Stimulated activated effector memory CD8-positive, alpha-beta T cell treated with anti-CD3 and anti-CD28 coated beads, Interleukin-12 subunit alpha, Interleukin-12 subunit beta, amount 100 ng/mL, for 72 hours (primary cell): ENCODE measurements at regions not wholly inside any gene's neighbourhood (a gene's known extent, or its start where the extent isn't known, plus 50 kb on each side); places are given as distances from the start of the nearest gene placed in this dataset.
"Not testable (repeated sequence)": the region's sequence is repeated elsewhere in the genome, so short reads cannot be mapped to it uniquely, and the experiment has no call there.

Source experiments
- ATAC-seq: fragments of 150-1000 bp; cut with Tn5 transposase; 2 replicates; pipeline ENCODE4 v1.10.0; 2021
- DNase-seq, 2 donors: peaks; one replicate each; pipeline ENCODE4 v3.0.0; 2021 to 2022; ENCODE audit warnings: low spot score in 2 of 2
- H3K27ac Mint-ChIP-seq: one replicate; pipeline ENCODE4 v1.8.0; 2022; ENCODE audit warnings: mild to moderate bottlenecking, mixed read lengths
- H3K36me3 Mint-ChIP-seq: one replicate; pipeline ENCODE4 v1.8.0; 2022; ENCODE audit warnings: mild to moderate bottlenecking, mixed read lengths
- H3K4me1 Mint-ChIP-seq: one replicate; pipeline ENCODE4 v1.8.0; 2022; ENCODE audit warnings: mixed read lengths
- H3K4me3 Mint-ChIP-seq: one replicate; pipeline ENCODE4 v1.8.0; 2022; ENCODE audit warnings: mild to moderate bottlenecking, mixed read lengths
- H3K9me3 Mint-ChIP-seq: one replicate; pipeline ENCODE4 v1.8.0; 2022; ENCODE audit warnings: mixed read lengths

DNA sequence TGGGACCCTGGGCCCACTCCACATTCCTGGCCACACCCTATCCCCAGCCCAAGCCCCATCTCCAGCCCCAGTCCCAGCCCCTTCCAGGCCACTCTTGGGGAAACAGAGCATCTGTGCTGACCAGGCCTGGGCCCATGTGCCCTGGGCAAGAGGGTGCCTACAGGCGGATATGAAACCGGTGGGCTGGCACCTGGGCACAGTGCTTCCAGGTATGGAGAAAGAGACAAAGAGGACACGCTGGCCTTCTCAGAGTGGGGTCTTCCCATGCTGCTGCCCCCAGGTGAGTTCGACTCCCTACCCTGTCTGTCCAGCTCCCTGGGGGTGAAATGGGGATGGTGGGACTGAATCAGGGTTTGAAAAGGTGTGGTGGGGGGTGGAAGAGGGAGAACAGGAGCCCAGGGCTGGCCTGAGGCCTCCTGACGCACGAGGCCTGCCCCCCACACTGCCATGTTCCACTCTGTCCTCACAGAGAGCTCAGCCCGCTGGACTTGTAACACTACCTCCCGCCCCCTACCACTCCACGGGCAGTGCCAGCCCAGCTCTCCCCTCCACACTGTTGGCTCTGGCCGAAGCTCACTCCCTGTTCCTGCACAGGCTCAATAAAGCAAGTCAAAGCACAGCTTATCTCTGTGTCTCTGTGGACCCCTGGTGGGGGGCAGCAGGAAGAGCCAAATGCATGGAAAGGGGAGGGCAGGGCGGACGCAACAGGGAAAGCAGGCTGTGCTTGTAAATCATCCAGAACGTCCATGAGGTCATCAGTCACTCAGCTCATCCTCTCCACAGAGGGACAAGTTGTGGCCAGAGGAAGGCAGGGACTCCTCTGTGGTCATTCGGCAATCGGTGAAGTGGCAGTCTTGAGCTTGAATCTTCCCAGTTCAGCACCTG lies 71.1 kb upstream of the TMEM97 start:
- H3K4me1 Mint-ChIP-seq, result peaks cover 10% of the 10 kb centered on the region
- H3K4me3 Mint-ChIP-seq, result no peak overlapping the region

DNA sequence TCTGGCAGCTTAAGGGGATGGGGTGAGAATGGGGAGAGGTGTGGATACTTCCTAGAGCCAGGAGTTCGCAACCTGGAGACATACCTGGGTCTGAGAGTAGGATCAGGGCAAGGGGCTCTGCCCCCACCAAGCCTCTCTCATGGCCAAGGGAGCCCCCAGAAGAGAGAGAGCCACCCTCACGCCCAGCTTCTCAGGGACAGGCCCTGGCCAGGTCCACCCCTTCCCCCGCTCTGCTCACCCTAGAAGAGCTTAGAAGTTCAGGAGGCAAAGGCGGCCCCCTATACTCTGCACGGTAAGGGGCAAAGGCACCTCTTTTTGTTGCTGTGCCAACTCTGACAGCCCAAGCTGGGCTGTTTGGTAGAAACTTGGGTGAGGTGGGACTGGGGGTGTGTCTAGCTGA lies 69.3 kb upstream of the TMEM97 start:
- H3K36me3 Mint-ChIP-seq, result peaks cover 11% of the 10 kb centered on the region
- ATAC-seq, result no peak
- H3K9me3 Mint-ChIP-seq, result no peaks in the 10 kb centered on the region
- H3K27ac Mint-ChIP-seq, result no peak overlapping the region
- no peak overlapping the region for H3K4me3 Mint-ChIP-seq
- peaks cover 10% of the 10 kb centered on the region for H3K4me1 Mint-ChIP-seq
- DNase-seq, result no peak

More for the DNA sequence above, 71.1 kb upstream of the TMEM97 start:
- ATAC-seq (no peak), DNase-seq (no peak)
- H3K36me3 Mint-ChIP-seq, result peaks cover 11% of the 10 kb centered on the region
- no peaks in the 10 kb centered on the region for H3K9me3 Mint-ChIP-seq
- H3K27ac Mint-ChIP-seq, result no peak overlapping the region

DNA sequence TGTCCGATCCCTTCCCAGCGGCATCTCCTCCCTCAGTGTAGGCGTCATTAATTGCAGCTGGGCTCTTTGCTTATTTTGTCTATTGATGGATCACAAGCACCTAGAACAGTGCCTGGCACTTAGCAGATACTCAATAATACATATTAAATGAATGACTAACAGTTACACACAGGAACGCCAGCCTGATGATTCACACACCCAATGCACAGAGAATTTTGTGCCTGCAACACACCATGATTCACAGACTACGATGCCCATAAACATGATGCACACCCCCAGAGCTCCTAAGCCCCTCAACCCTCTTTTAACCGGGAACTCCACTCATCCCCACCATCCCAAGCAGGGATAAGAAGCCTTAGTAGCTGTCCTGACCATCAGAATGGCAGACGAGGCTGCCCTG lies 66.6 kb upstream of the TMEM97 start:
- ATAC-seq, result no peak
- peaks cover 11% of the 10 kb centered on the region for H3K36me3 Mint-ChIP-seq
- H3K9me3 Mint-ChIP-seq, result no peaks in the 10 kb centered on the region
- peak overlapping the region; percentile 79 for H3K4me3 Mint-ChIP-seq
- no peak for DNase-seq
- peaks cover 10% of the 10 kb centered on the region for H3K4me1 Mint-ChIP-seq
- no peak overlapping the region for H3K27ac Mint-ChIP-seq

- Mint-ChIP-seq H3K9me3 (no peaks in the 10 kb centered on the region), H3K27ac (no peak overlapping the region), H3K4me1 (peaks cover 10% of the 10 kb centered on the region), H3K4me3 (no peak overlapping the region), H3K36me3 (peaks cover 11% of the 10 kb centered on the region)
- no peak for DNase-seq
- no peak for ATAC-seq
Observed at GRCh38 chr17:28253663-28254062, 65.3 kb upstream of the TMEM97 start.

DNA sequence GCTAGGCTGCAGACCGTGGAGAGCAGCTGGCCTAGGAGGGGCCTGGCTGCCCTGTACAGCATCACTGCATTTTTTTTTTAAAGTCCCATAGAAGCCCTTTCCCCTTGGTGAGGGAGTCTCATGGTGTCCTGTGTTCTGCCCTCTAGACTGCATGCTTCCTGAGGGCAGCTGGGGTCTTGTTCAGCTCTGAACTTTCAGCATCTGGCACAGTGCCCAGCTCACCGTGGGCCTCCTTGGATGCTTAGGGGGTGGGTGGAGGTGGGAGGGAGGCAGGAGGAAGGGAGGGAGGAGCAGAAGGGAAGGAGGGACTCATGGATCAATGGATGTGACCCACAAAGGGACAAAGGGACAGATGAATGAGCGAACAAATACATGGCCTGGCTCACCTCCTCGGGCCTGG lies 63.4 kb upstream of the TMEM97 start:
- Mint-ChIP-seq H3K36me3 (peaks cover 11% of the 10 kb centered on the region), H3K27ac (no peak overlapping the region), H3K4me1 (peaks cover 10% of the 10 kb centered on the region), H3K4me3 (no peak overlapping the region), H3K9me3 (no peaks in the 10 kb centered on the region)
- no peak for ATAC-seq
- DNase-seq, result no peak

DNA sequence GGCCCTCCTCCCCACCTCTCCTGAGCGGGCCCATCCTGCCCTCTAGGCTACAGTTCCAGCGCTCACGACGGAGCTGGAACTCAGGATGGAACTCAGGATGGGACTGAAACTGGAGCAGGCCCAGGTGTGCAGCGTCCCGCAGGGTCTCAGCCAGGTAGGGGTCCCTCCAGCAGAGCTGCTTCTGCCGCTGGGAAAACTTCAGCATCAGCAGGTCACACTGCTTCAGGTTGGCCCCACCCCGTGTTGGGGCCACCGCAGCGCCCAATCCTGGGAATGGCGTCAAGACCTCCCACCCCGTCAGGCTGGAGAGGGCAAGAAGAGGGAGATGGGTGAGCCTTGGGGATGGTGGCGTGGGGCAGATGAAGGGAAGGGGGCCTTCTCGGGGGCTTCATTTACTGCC lies 62.6 kb upstream of the TMEM97 start:
- no peak overlapping the region for H3K27ac Mint-ChIP-seq
- peaks cover 9% of the 10 kb centered on the region for H3K36me3 Mint-ChIP-seq
- H3K4me1 Mint-ChIP-seq, result peaks cover 9% of the 10 kb centered on the region
- no peak overlapping the region for H3K4me3 Mint-ChIP-seq
- H3K9me3 Mint-ChIP-seq, result no peaks in the 10 kb centered on the region
- ATAC-seq (no peak), DNase-seq (no peak)

- Mint-ChIP-seq H3K36me3 (peaks cover 4% of the 10 kb centered on the region), H3K9me3 (peaks cover 2% of the 10 kb centered on the region), H3K4me1 (peaks cover 4% of the 10 kb centered on the region), H3K4me3 (no peak overlapping the region), H3K27ac (no peak overlapping the region)
- no peak for ATAC-seq
- DNase-seq, result no peak
Observed at GRCh38 chr17:28256881-28257280, 62.1 kb upstream of the TMEM97 start.

DNA sequence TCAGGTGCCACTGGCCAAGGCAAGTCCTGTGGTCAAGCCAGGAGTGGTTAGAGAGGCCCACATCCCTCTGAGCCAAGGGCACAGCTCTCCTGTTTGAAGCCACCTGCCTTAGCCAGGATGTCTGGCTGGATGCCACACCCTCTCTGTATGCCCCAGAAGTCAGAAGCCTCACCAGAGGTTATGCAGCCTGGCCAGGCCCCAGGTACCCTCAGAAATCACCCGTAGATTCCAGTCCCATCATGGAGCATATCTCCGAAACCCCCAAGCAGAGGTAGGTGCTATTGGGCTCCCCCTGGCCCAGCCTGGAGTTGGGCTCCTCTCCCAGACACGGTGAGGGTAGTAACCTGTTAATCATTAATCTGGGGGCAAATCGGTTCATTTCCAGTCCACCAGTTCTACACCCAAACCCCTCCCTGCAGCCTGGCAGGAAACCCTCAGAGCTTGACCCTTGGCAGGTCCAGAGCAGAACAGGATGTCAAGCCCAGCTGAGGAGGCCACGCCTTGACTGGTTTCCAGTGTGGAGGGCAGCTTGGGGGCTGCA lies 60.6 kb upstream of the TMEM97 start:
- peaks cover 7% of the 10 kb centered on the region for H3K9me3 Mint-ChIP-seq
- H3K36me3 Mint-ChIP-seq, result no peaks in the 10 kb centered on the region
- no peak overlapping the region for H3K4me3 Mint-ChIP-seq
- no peaks in the 10 kb centered on the region for H3K4me1 Mint-ChIP-seq
- DNase-seq, result no peak
- no peak for ATAC-seq
- H3K27ac Mint-ChIP-seq, result no peak overlapping the region

- peak; percentile 44 for ATAC-seq
- Mint-ChIP-seq H3K36me3 (no peaks in the 10 kb centered on the region), H3K4me1 (no peaks in the 10 kb centered on the region), H3K4me3 (no peak overlapping the region), H3K9me3 (peaks cover 10% of the 10 kb centered on the region), H3K27ac (no peak overlapping the region)
- no peak for DNase-seq
Observed at GRCh38 chr17:28261219-28261618, 57.8 kb upstream of the TMEM97 start.

DNA sequence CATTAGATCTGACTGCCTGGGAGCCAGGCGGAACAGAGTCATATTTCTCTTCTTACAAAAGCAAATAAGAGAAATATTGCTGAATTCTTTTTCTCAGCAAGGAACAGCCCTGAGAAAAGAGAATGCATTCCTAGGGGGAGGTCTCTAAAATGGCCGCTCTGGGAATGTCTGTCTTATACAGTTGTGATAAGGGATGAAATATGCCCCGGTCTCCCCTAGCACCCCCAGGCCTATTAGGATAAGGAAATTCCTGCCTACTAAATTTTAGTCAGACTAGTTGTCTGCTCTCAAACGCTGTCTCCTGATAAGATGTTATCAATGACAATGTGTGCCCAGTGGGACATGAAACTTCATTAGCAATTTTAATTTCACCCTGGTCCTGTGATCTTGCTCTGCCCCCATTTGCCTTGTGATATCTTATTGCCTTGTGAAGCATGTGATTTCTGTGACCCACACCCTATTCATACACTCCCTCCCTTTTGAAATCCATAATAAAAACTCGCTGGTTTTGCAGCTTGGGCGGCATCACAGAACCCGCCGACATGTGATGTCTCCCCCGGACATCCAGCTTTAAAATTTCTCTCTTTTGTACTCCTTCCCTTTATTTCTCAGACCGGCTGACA lies 56.8 kb upstream of the TMEM97 start:
- not testable (repeated sequence) for ATAC-seq, H3K36me3 Mint-ChIP-seq, H3K27ac Mint-ChIP-seq

DNA sequence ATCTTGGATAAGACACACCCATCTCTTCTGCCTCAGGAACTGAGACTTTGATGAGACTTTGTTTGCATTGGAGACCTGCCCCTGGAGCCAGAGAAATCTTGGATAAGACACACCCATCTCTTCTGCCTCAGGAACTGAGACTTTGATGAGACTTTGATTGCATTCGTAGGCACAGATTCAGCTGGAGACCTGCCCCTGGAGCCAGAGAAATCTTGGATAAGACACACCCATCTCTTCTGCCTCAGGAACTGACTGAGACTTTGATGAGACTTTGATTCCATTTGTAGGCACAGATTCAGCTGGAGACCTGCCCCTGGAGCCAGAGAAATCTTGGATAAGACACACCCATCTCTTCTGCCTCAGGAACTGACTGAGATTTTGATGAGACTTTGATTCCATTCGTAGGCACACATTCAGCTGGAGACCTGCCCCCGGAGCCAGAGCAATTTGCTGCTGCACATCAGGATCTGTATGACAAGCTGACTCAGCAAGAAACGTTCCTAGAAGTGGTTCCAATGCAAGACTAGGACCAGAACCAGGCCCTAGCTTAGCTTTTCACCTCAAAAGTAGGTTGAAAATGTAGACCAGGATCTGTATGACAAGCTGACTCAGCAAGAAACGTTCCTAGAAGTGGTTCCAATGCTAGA lies 54.0 kb upstream of the TMEM97 start:
- not testable (repeated sequence) for H3K27ac Mint-ChIP-seq, H3K36me3 Mint-ChIP-seq, H3K4me3 Mint-ChIP-seq, DNase-seq, ATAC-seq, H3K4me1 Mint-ChIP-seq
- peaks cover 13% of the 10 kb centered on the region for H3K9me3 Mint-ChIP-seq

More for the DNA sequence above, 56.8 kb upstream of the TMEM97 start:
- peaks cover 13% of the 10 kb centered on the region for H3K9me3 Mint-ChIP-seq
- not testable (repeated sequence) for H3K4me3 Mint-ChIP-seq, DNase-seq, H3K4me1 Mint-ChIP-seq

GRCh38 chr17:28265856-28266546 lies 53.0 kb upstream of the TMEM97 start:
- not testable (repeated sequence) for H3K27ac Mint-ChIP-seq, ATAC-seq, DNase-seq, H3K4me1 Mint-ChIP-seq, H3K36me3 Mint-ChIP-seq, H3K4me3 Mint-ChIP-seq
- peaks cover 13% of the 10 kb centered on the region for H3K9me3 Mint-ChIP-seq

GRCh38 chr17:28266547-28266920 lies 52.5 kb upstream of the TMEM97 start:
- H3K9me3 Mint-ChIP-seq, result peaks cover 13% of the 10 kb centered on the region
- not testable (repeated sequence) for H3K27ac Mint-ChIP-seq, H3K4me1 Mint-ChIP-seq, DNase-seq, ATAC-seq, H3K4me3 Mint-ChIP-seq, H3K36me3 Mint-ChIP-seq

DNA sequence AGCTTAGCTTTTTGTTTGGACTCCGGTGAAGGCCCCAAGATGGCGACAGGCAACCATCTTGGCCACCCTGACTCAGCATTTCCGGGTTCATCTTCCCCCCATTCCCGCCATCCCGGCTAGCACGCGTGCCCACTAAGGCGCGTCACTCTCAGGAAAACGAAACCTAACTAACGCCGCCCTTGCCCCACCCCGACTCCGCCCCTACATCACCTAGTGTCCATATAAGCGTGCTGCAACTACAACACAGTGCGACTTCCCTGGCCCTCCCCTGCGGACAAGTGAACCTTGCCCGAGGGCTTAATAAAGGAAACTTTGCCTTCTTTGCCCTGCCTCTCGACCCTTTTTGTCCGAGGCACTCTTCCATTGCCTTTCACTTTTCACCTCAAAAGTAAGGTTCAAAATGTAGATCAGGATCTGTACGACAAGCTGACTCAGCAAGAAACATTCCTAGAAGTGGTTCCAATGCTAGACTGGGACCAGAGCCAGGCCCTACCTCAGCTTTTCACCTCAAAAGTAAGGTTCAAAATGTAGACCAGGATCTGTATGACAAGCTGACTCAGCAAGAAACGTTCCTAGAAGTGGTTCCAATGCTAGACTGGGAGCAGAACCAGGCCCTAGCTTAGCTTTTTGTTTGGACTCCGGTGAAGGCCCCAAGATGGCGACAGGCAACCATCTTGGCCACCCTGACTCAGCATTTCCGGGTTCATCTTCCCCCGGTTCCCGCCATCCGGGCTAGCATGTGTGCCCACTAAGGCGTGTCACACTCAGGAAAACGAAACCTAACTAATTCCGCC lies 51.9 kb upstream of the TMEM97 start:
- H3K27ac Mint-ChIP-seq, H3K36me3 Mint-ChIP-seq, H3K4me1 Mint-ChIP-seq, DNase-seq, ATAC-seq, H3K4me3 Mint-ChIP-seq: not testable (repeated sequence)
- peaks cover 10% of the 10 kb centered on the region for H3K9me3 Mint-ChIP-seq
